HepG2 (cell line): ENCODE measurements at regions not wholly inside any gene's neighbourhood (a gene's known extent, or its start where the extent isn't known, plus 50 kb on each side); places are given as distances from the start of the nearest gene placed in this dataset.

Experiments used
- E2F2 ChIP-seq: sonication (generic); formaldehyde crosslinking; IDR thresholded peaks from 2 replicates; pipeline ENCODE4 v1.4.0; 2020; ENCODE audit warnings: missing genetic modification reagents, borderline replicate concordance
- IRX3 ChIP-seq: sonication (generic); formaldehyde crosslinking; IDR thresholded peaks from 2 replicates; pipeline ENCODE4 v1.8.1; 2023; ENCODE audit warnings: mild to moderate bottlenecking, low read depth, missing genetic modification reagents, borderline replicate concordance
- ISX ChIP-seq: sonication (generic); formaldehyde crosslinking; conservative IDR thresholded peaks from 2 replicates; pipeline ENCODE4 v1.5.0; 2020; ENCODE audit warnings: missing genetic modification reagents
- KLF15 ChIP-seq: sonication (generic); formaldehyde crosslinking; IDR thresholded peaks from 2 replicates; pipeline ENCODE4 v1.8.1; 2023; ENCODE audit warnings: borderline replicate concordance, mild to moderate bottlenecking, inconsistent platforms, missing genetic modification reagents, mixed read lengths
- MEF2D ChIP-seq: sonication (generic); formaldehyde crosslinking; IDR thresholded peaks from 2 replicates; pipeline ENCODE4 v1.5.1; 2020; ENCODE audit warnings: mild to moderate bottlenecking, missing genetic modification reagents
- NR2C2 ChIP-seq: sonication (generic); formaldehyde crosslinking; IDR thresholded peaks from 2 replicates; pipeline ENCODE4 v1.4.0; 2020; ENCODE audit warnings: missing genetic modification reagents, mild to moderate bottlenecking, moderate library complexity, borderline replicate concordance
- PAWR ChIP-seq: sonication (generic); formaldehyde crosslinking; IDR thresholded peaks from 2 replicates; pipeline ENCODE4 v1.4.0; 2020; ENCODE audit warnings: missing genetic modification reagents, mild to moderate bottlenecking, borderline replicate concordance
- ZNF136 ChIP-seq: sonication (generic); formaldehyde crosslinking; IDR thresholded peaks from 2 replicates; pipeline ENCODE4 v1.8.1; 2022; ENCODE audit warnings: low read depth, mild to moderate bottlenecking, moderate library complexity, missing genetic modification reagents
- ZNF337 ChIP-seq: sonication (generic); formaldehyde crosslinking; IDR thresholded peaks from 2 replicates; pipeline ENCODE4 v1.5.1; 2020; ENCODE audit warnings: missing genetic modification reagents, low read depth, mild to moderate bottlenecking, borderline replicate concordance
- ZNF567 ChIP-seq: sonication (generic); formaldehyde crosslinking; IDR thresholded peaks from 2 replicates; pipeline ENCODE4 v1.8.1; 2023; ENCODE audit warnings: mild to moderate bottlenecking, missing genetic modification reagents, borderline replicate concordance
- ZNF629 ChIP-seq: sonication (generic); formaldehyde crosslinking; conservative IDR thresholded peaks from 2 replicates; pipeline ENCODE4 v1.5.0; 2020; ENCODE audit warnings: missing genetic modification reagents
- ZNF672 ChIP-seq: sonication (generic); formaldehyde crosslinking; IDR thresholded peaks from 2 replicates; pipeline ENCODE4 v1.8.1; 2022; ENCODE audit warnings: missing genetic modification reagents
- ZNF747 ChIP-seq: sonication (generic); formaldehyde crosslinking; IDR thresholded peaks from 2 replicates; pipeline ENCODE4 v1.8.1; 2023; ENCODE audit warnings: missing genetic modification reagents, mild to moderate bottlenecking, borderline replicate concordance
- ZNF761 ChIP-seq: sonication (generic); formaldehyde crosslinking; conservative IDR thresholded peaks from 2 replicates; pipeline ENCODE4 v1.4.0; 2020; ENCODE audit warnings: mild to moderate bottlenecking, missing genetic modification reagents
- TF ChIP-seq, protein P1 (sequence below): sonication (generic); IDR thresholded peaks from 2 replicates; pipeline ENCODE4 v1.6.1; 2016; ENCODE audit warnings: low read depth, borderline replicate concordance

DNA sequence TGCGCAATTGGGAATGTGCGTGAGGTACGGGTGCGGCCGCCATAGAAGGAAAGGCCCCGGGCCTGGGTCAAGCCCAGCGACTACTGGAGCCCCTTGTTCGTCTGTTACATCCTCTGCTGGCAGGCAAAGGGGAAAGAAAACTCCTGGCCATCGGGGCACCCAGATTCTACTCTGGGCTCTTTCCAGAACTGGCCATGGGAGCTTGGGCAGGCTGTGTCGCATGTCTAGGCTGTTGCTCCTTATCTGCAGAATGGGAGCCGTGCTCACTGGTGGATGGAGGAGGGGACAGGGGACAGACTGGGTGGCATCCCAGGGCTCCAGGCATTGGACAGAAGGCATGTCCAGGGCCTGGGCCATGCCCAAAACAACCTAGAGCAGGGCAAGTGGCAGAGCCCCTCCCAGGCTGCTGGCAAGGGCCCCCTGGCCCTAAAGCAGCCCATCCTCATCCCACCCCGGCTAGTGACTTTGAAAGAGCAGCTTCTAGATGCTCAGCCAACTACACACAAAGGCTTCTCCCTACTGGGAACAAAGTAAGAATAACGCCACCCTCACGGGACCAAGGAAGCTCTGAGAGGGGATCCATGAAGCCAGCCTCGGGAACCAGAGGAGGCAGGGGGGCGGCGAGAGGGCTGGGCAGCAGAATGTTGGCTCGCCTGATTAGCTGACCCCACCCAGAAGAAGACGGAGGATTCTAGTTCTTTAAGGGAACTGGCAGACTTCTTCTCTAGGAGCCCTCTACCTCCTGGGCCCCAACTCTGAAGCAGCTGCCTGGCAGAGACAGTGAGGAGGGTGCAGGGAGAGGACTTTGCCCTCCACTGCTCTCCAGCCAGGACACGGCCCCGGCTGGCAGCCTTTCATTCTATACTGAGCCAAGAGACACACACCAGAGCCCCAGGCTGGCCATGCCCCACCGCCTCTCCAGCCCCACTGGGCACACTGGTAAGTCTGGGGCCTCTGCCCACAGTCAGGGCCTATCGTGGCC lies 96.8 kb downstream of the SINHCAF start (continued):
- TF ChIP-seq, protein P1, sequence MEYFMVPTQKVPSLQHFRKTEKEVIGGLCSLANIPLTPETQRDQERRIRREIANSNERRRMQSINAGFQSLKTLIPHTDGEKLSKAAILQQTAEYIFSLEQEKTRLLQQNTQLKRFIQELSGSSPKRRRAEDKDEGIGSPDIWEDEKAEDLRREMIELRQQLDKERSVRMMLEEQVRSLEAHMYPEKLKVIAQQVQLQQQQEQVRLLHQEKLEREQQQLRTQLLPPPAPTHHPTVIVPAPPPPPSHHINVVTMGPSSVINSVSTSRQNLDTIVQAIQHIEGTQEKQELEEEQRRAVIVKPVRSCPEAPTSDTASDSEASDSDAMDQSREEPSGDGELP: peak; percentile 54; the same call in 1 of the 2 replicates
- TF ChIP-seq E2F2 (CRISPR knock-in tag) (no peak), ZNF136 (CRISPR knock-in tag) (no peak), KLF15 (CRISPR knock-in tag) (no peak), ZNF629 (no peak), IRX3 (CRISPR knock-in tag) (no peak), ISX (CRISPR knock-in tag) (no peak), ZNF567 (CRISPR knock-in tag) (no peak), NR2C2 (CRISPR knock-in tag) (no peak), ZNF672 (no peak), PAWR (CRISPR knock-in tag) (no peak), ZNF747 (CRISPR knock-in tag) (0 out of 2 replicates have a peak, but pooled peaks have one; percentile 6), ZNF761 (CRISPR knock-in tag) (no peak), ZNF337 (CRISPR knock-in tag) (no peak), MEF2D (CRISPR knock-in tag) (no peak)
